ENCODE measurements at regions not wholly inside any gene's neighbourhood (a gene's known extent, or its start where the extent isn't known, plus 50 kb on each side); places are given as distances from the start of the nearest gene placed in this dataset.
"Not testable (repeated sequence)": the region's sequence is repeated elsewhere in the genome, so short reads cannot be mapped to it uniquely, and the experiment has no call there.

DNA sequence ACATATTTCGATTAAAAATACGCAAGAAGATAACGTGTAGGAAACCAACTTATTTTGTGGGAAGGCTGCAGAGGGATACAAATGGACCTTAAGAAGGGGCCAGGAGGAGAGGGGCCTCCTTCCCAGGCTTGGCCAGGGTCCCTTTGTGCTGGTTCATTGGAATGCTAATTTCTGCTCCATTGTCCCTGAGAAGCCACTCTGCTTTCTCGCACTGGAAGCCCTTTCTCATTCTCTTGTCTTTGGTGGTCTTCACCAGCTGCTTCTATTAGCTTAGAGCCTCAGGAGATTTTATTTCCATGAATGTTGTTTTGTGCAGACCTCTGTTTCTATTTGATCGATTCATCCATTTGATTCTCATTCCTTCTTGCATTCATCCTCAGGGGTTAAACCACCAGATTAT is 325.4 kb downstream of the TMEM38B start:
- Histone ChIP-seq H3K4me3 (ENCODE audit: low read depth, low read length) (no peak overlapping the region), H3K27me3 (ENCODE audit: control insufficient read depth, insufficient read depth, low read length) (peaks cover 1% of the 10 kb centered on the region), H3K36me3 (ENCODE audit: control insufficient read depth, insufficient read depth, low read length) (no peaks in the 10 kb centered on the region)
- no peak for TF ChIP-seq CTCF (IDR thresholded peaks at IDR 0.05; ENCODE audit: insufficient read depth, low read length, severe bottlenecking)
- FAIRE-seq (no peak), DNase-seq (ENCODE audit: low read depth) (no peak)

GRCh38 chr9:106020186-106020585 is 325.8 kb downstream of the TMEM38B start:
- H3K36me3 ChIP-seq (ENCODE audit: control insufficient read depth, insufficient read depth, low read length), result no peaks in the 10 kb centered on the region
- DNase-seq (ENCODE audit: low read depth) (no peak), FAIRE-seq (no peak)
- H3K4me3 ChIP-seq (ENCODE audit: low read depth, low read length), result no peak overlapping the region
- no peak for TF ChIP-seq CTCF (IDR thresholded peaks at IDR 0.05; ENCODE audit: insufficient read depth, low read length, severe bottlenecking)
- H3K27me3 ChIP-seq (ENCODE audit: control insufficient read depth, insufficient read depth, low read length), result peaks cover 1% of the 10 kb centered on the region

DNA sequence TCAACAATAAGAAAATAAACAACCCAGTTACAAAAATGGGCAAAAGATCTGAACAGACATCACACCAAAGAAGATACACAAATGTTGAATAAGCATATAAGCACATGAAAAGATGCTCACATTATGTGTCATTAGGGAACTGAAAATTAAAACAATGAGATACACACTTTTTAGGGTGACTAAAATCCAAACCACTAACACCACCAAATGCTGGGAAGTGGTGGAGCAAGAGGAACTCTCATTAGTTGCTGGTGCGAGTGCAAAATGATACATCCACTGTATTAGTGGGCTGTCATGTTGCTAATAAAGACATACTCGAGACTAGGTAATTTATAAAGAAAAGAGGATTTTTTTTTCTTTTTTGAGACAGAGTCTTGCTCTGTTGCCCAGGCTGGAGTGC is 329.1 kb downstream of the TMEM38B start:
- no peak for TF ChIP-seq CTCF (IDR thresholded peaks at IDR 0.05; ENCODE audit: insufficient read depth, low read length, severe bottlenecking)
- H3K27me3 ChIP-seq (ENCODE audit: control insufficient read depth, insufficient read depth, low read length), result peaks cover 1% of the 10 kb centered on the region
- no peak overlapping the region for H3K4me3 ChIP-seq (ENCODE audit: low read depth, low read length)
- FAIRE-seq (no peak), DNase-seq (ENCODE audit: low read depth) (no peak)
- no peaks in the 10 kb centered on the region for H3K36me3 ChIP-seq (ENCODE audit: control insufficient read depth, insufficient read depth, low read length)

DNA sequence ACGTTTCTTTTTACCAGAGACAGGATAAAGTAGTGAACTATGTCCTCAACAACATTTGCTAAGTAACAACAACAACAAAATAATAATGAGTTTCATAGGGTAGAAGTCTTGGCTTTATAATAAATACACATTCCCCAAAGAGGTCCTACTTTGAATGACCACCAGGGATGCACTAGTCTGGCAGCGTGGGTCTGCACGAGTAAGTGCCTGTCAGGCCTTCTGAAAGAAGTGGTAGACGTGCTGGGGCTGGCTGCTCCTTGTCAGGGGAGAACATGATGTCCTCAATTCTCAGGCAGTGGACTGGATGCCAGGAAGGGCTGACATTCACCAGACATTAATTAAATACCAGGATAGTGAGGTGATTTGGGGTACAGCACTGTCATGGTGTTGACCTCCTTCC is 331.1 kb downstream of the TMEM38B start:
- no peak for TF ChIP-seq CTCF (IDR thresholded peaks at IDR 0.05; ENCODE audit: insufficient read depth, low read length, severe bottlenecking)
- DNase-seq (ENCODE audit: low read depth) (peak; percentile 9), FAIRE-seq (no peak)
- no peaks in the 10 kb centered on the region for H3K36me3 ChIP-seq (ENCODE audit: control insufficient read depth, insufficient read depth, low read length)
- H3K4me3 ChIP-seq (ENCODE audit: low read depth, low read length), result no peak overlapping the region
- no peaks in the 10 kb centered on the region for H3K27me3 ChIP-seq (ENCODE audit: control insufficient read depth, insufficient read depth, low read length)

DNA sequence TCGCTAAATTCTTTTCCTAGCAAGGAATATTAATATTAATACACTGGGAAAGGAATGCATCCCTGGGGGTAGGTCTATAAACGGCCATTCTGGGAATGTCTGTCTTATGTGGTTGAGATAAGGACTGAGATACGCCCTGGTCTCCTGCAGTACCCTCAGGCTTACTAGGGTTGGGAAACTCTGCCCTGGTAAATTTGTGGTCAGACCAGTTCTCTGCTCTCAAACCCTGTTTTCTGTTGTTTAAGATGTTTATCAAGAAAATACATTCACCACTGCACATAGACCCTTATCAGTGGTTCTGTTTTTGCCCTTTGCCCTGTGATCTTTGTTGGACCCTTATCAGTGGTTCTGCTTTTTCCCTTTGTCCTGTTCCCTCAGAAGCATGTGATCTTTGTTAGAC is 335.8 kb downstream of the TMEM38B start:
- FAIRE-seq; H3K36me3 ChIP-seq (ENCODE audit: control insufficient read depth, insufficient read depth, low read length); H3K4me3 ChIP-seq (ENCODE audit: low read depth, low read length); DNase-seq (ENCODE audit: low read depth); H3K27me3 ChIP-seq (ENCODE audit: control insufficient read depth, insufficient read depth, low read length): not testable (repeated sequence)

GRCh38 chr9:106032978-106033377 is 338.6 kb downstream of the TMEM38B start:
- no peak for FAIRE-seq

More at GRCh38 chr9:106032978-106033377, 338.6 kb downstream of the TMEM38B start:
- Histone ChIP-seq H3K36me3 (ENCODE audit: control insufficient read depth, insufficient read depth, low read length) (no peaks in the 10 kb centered on the region), H3K27me3 (ENCODE audit: control insufficient read depth, insufficient read depth, low read length) (no peaks in the 10 kb centered on the region), H3K4me3 (ENCODE audit: low read depth, low read length) (no peak overlapping the region)
- no peak for TF ChIP-seq CTCF (IDR thresholded peaks at IDR 0.05; ENCODE audit: insufficient read depth, low read length, severe bottlenecking)
- no peak for DNase-seq (ENCODE audit: low read depth)
